ENCODE measurements at regions not wholly inside any gene's neighbourhood (a gene's known extent, or its start where the extent isn't known, plus 50 kb on each side); places are given as distances from the start of the nearest gene placed in this dataset.
A peak's percentile ranks its signal among the peaks of the same experiment; 100 is the strongest.

DNA sequence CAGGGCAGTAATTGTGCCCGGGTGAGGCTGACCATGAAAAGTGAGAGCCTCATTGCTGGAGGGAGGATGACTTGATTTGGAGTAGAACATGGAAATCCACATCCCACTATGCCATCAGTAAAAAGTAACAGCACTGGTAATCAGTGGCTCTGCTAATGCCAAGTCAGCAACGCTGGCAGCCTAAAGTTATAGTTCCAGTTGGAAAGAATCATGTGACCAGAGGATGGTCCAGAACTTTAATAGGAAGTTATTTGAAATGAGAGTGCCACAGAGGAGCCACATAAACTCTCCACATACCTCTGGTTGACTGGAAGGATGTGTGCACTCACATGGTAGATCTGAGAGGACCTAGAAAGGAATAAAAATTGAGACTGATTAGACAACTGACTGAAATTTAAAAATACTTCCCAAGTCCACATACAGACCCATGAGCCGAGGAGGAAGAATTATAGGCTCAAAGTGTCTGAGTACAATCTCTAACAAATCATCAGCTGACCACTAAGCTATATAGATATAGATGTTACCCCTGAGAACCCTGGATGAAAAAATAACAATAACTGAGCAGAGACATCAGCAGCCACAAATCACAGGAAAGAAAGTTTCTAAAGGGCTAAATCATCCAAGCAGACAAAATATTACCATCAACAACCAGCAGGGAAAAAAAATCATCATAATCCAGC is 346.8 kb downstream of the STK39 start:
- no peak for DNase-seq
- H3K36me3 Mint-ChIP-seq (ENCODE audit: insufficient read depth in 2 of 2) = no peaks in the 10 kb centered on the region

DNA sequence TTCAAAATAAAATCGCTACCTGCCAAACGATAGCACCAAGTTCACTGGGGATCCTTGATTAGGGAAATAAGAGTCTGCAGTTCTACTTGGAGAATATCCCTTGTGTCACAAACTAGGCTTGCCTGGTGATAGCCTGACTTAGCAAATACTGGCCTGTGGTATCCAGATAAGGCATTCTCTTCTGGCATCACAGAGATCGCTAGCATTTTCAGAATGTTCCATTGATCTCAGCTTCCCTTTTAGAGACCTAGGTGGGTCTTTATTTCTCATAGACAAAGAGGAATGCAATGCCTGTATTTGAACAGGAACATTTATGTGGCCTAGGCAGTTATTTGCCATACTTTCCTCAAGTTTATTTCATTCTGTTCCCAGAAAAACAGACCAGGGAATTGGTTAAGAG is 349.1 kb downstream of the STK39 start:
- ATAC-seq (replicated peaks in 1 of 2) = no peak

More for the DNA sequence above, 346.8 kb downstream of the STK39 start:
- Mint-ChIP-seq H3K4me3 (no peak overlapping the region), H3K9me3 (no peaks in the 10 kb centered on the region), H3K4me1 (ENCODE audit: low read depth) (no peaks in the 10 kb centered on the region), H3K27ac (no peak overlapping the region), H3K27me3 (ENCODE audit: low read depth) (peaks cover 19% of the 10 kb centered on the region)
- no peak for ATAC-seq (replicated peaks in 1 of 2)

DNA sequence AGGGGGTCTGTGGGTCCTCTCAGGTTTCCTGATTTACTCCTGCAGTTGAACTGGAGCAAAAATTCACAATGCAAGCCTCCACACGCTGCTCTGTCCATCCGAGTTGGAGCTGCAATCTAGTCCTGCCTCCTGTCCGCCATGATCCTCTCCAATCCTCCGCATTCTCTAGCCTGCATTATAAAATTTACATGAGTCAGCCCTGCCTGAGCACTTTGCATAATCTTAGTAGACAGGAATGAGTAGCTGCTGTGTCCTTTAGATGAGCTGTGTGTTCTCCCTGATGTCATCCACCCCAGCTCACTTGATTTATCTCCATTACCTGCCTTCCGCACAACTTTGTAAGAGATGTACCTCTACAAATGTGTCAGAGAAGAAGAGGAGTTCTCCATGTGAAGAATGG is 355.6 kb downstream of the STK39 start:
- ATAC-seq (replicated peaks in 1 of 2) (no peak), DNase-seq (no peak)
- peaks cover 10 to 14% of the 10 kb centered on the region in 2 donors for H3K9me3 Mint-ChIP-seq
- peaks cover 2 to 4% of the 10 kb centered on the region in 2 donors for H3K36me3 Mint-ChIP-seq (ENCODE audit: insufficient read depth in 2 of 2)
- H3K4me1 Mint-ChIP-seq (ENCODE audit: low read depth) = no peaks in the 10 kb centered on the region
- H3K27ac Mint-ChIP-seq = no peak overlapping the region
- H3K27me3 Mint-ChIP-seq (ENCODE audit: low read depth) = peaks cover 27% of the 10 kb centered on the region
- no peak overlapping the region for H3K4me3 Mint-ChIP-seq

More for the DNA sequence above, 349.1 kb downstream of the STK39 start:
- no peaks in the 10 kb centered on the region for H3K4me1 Mint-ChIP-seq (ENCODE audit: low read depth)
- H3K27me3 Mint-ChIP-seq (ENCODE audit: low read depth) = peaks cover 11% of the 10 kb centered on the region
- no peaks in the 10 kb centered on the region for H3K36me3 Mint-ChIP-seq (ENCODE audit: insufficient read depth in 2 of 2)
- no peaks in the 10 kb centered on the region for H3K9me3 Mint-ChIP-seq
- no peak overlapping the region for H3K4me3 Mint-ChIP-seq
- no peak for DNase-seq
- no peak overlapping the region for H3K27ac Mint-ChIP-seq

DNA sequence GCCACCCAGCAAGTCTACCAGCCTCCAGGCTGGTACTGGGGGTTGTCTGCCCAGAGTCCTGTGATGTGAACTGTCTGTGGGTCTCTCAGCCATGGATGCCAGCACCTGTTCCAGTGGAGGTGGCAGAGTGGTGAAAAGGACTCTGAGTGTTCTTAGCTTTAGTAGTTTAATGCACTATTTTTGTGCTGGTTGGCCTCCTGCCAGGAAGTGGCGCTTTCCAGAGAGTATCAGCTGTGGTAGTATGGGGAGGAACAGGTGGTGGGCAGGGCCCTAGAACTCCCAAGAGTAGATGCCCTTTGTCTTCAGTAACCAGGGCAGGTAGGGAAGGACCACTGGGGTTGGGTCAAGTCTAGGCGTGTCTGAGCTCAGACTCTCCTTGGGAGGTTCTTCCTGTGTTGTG is 356.7 kb downstream of the STK39 start:
- Mint-ChIP-seq H3K9me3 (peaks cover 10 to 14% of the 10 kb centered on the region in 2 donors), H3K36me3 (ENCODE audit: insufficient read depth in 2 of 2) (peaks cover 2 to 4% of the 10 kb centered on the region in 2 donors), H3K4me3 (no peak overlapping the region)

DNA sequence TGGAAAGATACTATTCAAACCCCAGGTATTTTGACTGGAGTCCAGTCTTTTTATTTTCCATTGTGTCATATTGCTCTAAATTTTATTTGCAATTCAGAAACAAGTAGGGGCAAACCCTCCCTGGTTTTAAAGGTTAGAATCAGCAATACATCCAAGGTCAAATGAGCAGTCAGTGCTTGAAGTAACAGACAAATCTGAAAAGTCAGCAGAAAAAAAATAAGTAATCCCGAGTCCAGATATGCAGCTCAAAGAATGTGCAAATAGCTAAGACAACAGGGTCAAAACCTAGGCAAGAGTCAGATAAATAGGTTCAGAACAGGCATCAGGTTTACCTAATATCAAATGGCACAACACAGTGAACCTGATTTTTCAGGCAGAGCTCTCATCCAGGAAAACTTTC is 367.0 kb downstream of the STK39 start:
- H3K4me1 Mint-ChIP-seq (ENCODE audit: low read depth) = no peaks in the 10 kb centered on the region
- H3K36me3 Mint-ChIP-seq (ENCODE audit: insufficient read depth in 2 of 2) = no peaks in the 10 kb centered on the region
- no peak for DNase-seq
- peaks cover 0 to 1% of the 10 kb centered on the region in 2 donors for H3K9me3 Mint-ChIP-seq
- no peak overlapping the region for H3K27ac Mint-ChIP-seq
- no peak overlapping the region for H3K4me3 Mint-ChIP-seq
- no peak for ATAC-seq (replicated peaks in 1 of 2)
- peaks cover 10% of the 10 kb centered on the region for H3K27me3 Mint-ChIP-seq (ENCODE audit: low read depth)

More for the DNA sequence above, 356.7 kb downstream of the STK39 start:
- no peak overlapping the region for H3K27ac Mint-ChIP-seq
- ATAC-seq (replicated peaks in 1 of 2) = no peak
- H3K27me3 Mint-ChIP-seq (ENCODE audit: low read depth) = peaks cover 27% of the 10 kb centered on the region
- no peak for DNase-seq
- no peaks in the 10 kb centered on the region for H3K4me1 Mint-ChIP-seq (ENCODE audit: low read depth)

DNA sequence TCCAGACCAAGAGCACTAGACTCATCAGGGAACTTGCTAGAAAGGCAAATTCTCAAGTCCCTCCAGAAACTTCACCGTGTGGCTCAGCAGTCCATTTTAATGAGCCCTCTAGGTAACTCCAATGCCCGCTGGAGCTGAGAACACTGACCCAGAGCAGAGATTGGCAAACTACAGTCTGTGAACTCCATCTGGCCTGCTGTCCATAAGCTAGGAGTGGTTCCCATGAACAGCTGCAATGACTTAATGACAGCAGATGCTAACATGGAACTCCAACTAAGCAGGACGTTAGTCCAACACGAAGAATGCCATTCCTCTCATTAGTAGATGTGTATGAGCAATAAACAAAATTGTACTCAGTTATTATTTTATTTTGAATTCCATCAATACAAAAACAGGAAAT is 371.9 kb downstream of the STK39 start:
- ATAC-seq (replicated peaks in 1 of 2) (no peak), DNase-seq (no peak)
- Mint-ChIP-seq H3K27me3 (ENCODE audit: low read depth) (no peaks in the 10 kb centered on the region), H3K4me3 (no peak overlapping the region), H3K4me1 (ENCODE audit: low read depth) (no peaks in the 10 kb centered on the region), H3K27ac (no peak overlapping the region), H3K36me3 (ENCODE audit: insufficient read depth in 2 of 2) (no peaks in the 10 kb centered on the region), H3K9me3 (no peaks in the 10 kb centered on the region)

DNA sequence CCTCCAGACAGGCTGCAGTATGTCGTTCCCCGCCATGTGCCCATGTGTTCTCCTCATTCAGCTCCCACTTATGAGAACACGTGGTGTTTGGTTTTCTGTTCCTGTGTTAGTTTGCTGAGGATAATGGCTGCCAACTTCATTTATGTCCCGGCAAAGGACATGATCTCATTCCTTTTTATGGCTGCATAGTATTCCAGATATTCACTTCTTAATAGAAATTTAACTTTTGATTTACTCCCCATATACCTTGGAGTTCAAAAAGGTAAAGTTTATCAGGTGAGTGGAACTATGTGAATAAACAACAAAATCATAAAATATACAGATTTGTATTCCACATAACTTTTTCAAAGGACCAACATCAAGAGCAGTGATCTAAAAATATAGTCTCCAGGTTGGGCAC is 372.6 kb downstream of the STK39 start:
- Mint-ChIP-seq H3K27me3 (ENCODE audit: low read depth) (no peaks in the 10 kb centered on the region), H3K9me3 (no peaks in the 10 kb centered on the region), H3K4me1 (ENCODE audit: low read depth) (no peaks in the 10 kb centered on the region), H3K36me3 (ENCODE audit: insufficient read depth in 2 of 2) (no peaks in the 10 kb centered on the region), H3K4me3 (no peak overlapping the region), H3K27ac (no peak overlapping the region)
- DNase-seq = no peak
- ATAC-seq (replicated peaks in 1 of 2) = no peak

DNA sequence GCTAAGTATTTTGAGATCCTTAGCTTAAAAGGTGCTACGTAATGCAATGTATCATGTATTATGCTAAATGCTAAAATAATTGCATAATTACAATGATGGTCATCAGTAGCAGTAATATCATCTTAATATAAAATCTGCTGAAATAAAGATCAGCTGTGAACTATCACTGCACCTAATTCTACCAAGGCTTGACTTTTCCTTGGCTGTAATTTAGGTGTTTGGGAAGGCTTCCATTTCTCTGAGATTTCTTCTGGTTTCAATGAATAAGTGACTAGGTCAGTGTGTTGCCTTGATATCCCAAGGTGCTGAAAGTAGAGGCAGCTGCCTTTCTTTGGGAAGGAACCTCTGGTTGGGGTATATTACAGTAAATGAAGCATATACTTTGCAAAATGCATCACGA is 376.1 kb downstream of the STK39 start:
- Mint-ChIP-seq H3K4me3 (no peak overlapping the region), H3K4me1 (ENCODE audit: low read depth) (no peaks in the 10 kb centered on the region), H3K9me3 (peaks cover 0 to 2% of the 10 kb centered on the region in 2 donors), H3K36me3 (ENCODE audit: insufficient read depth in 2 of 2) (no peaks in the 10 kb centered on the region), H3K27ac (no peak overlapping the region), H3K27me3 (ENCODE audit: low read depth) (peaks cover 1% of the 10 kb centered on the region)
- no peak for DNase-seq
- no peak for ATAC-seq (replicated peaks in 1 of 2)

DNA sequence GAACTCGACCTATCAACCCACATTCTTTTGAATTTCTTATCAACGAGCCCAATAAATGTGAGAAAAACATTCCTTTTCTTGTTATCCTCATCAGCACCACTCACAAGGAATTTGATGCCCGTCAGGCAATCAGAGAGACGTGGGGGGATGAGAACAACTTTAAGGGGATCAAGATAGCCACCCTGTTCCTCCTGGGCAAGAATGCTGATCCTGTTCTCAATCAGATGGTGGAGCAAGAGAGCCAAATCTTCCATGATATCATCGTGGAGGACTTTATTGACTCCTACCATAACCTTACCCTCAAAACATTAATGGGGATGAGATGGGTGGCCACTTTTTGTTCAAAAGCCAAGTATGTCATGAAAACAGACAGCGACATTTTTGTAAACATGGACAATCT is 378.2 kb downstream of the STK39 start:
- H3K4me3 Mint-ChIP-seq = no peak overlapping the region
- no peaks in the 10 kb centered on the region for H3K36me3 Mint-ChIP-seq (ENCODE audit: insufficient read depth in 2 of 2)
- peaks cover 0 to 3% of the 10 kb centered on the region in 2 donors for H3K9me3 Mint-ChIP-seq
- ATAC-seq (replicated peaks in 1 of 2) = no peak
- no peak overlapping the region for H3K27ac Mint-ChIP-seq
- H3K4me1 Mint-ChIP-seq (ENCODE audit: low read depth) = no peaks in the 10 kb centered on the region
- no peak for DNase-seq
- H3K27me3 Mint-ChIP-seq (ENCODE audit: low read depth) = peaks cover 8% of the 10 kb centered on the region

DNA sequence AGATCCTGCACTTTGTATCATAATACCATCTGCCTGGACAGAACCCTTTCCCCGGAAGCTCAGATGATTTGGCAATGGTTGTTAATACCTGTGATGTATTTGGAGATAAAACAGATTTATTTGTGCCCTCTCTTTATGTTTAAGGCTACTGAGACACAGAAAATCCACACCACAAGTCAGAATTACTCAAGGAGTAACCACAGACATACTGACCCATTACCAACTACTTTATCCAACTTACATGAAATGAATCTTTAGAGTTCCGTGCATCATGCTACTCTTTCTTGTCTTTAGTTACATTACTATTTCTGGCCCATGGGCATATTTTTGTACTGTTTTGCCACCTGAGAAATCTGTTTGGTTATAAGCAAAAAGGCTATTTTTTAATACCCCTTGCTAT is 384.0 kb downstream of the STK39 start:
- peaks cover 0 to 3% of the 10 kb centered on the region in 2 donors for H3K9me3 Mint-ChIP-seq
- peaks cover 17% of the 10 kb centered on the region for H3K27me3 Mint-ChIP-seq (ENCODE audit: low read depth)
- ATAC-seq (replicated peaks in 1 of 2) (no peak), DNase-seq (no peak)
- no peak overlapping the region for H3K4me3 Mint-ChIP-seq
- no peak overlapping the region for H3K27ac Mint-ChIP-seq
- H3K4me1 Mint-ChIP-seq (ENCODE audit: low read depth) = peaks cover 16% of the 10 kb centered on the region
- no peaks in the 10 kb centered on the region for H3K36me3 Mint-ChIP-seq (ENCODE audit: insufficient read depth in 2 of 2)

DNA sequence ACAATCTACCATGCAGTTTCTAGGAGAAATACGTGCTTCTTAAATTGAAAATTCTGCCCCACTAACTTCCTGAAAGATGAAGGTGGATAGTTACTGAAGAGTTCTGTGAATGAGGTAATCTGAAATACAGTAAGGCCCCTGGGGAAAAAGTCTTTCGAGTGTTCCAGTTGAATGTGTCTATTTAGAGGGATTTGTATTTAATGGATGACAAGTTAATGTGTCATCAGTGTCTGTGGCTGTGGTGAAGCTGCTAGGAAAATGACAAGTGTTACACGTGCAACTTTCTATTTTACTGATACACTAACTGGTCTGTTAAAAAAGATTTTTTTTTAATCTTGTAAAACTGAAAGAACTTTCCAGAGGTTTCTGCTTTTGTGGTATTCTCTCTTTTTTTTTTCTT is 384.6 kb downstream of the STK39 start:
- peak overlapping the region in 1 of 2 donors; percentile 8 for H3K4me3 Mint-ChIP-seq
- ATAC-seq (replicated peaks in 1 of 2) = peak; percentile 83 to 92
- no peaks in the 10 kb centered on the region for H3K36me3 Mint-ChIP-seq (ENCODE audit: insufficient read depth in 2 of 2)
- H3K27ac Mint-ChIP-seq = peak overlapping the region; percentile 54
- no peak for DNase-seq
- H3K9me3 Mint-ChIP-seq = peaks cover 0 to 3% of the 10 kb centered on the region in 2 donors
- H3K27me3 Mint-ChIP-seq (ENCODE audit: low read depth) = peaks cover 17% of the 10 kb centered on the region
- peaks cover 16% of the 10 kb centered on the region for H3K4me1 Mint-ChIP-seq (ENCODE audit: low read depth)

DNA sequence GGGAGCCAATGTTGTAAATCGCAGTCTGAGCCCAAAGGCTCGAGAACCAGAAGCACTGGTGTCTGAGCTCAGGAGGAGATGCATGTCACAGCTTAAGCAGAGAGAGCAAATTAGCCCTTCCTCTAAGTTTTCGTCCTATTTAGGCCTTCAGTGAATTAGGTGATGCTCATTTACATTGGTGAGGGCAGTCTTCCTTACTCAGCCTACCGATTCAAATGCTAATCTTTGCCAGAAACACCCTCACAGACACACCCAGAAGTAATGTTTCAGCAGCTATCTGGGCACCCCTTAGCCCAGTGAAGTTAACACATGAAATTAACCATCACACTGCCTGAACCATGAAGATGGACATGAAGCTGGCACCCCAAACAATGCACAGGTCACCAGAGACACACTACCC is 385.1 kb downstream of the STK39 start:
- DNase-seq (no peak), ATAC-seq (replicated peaks in 1 of 2) (peak in 1 of 2 donors; percentile 24)
- no peak overlapping the region for H3K4me3 Mint-ChIP-seq
- H3K27ac Mint-ChIP-seq = no peak overlapping the region
- no peaks in the 10 kb centered on the region for H3K36me3 Mint-ChIP-seq (ENCODE audit: insufficient read depth in 2 of 2)
- peaks cover 0 to 1% of the 10 kb centered on the region in 2 donors for H3K9me3 Mint-ChIP-seq
- peaks cover 16% of the 10 kb centered on the region for H3K4me1 Mint-ChIP-seq (ENCODE audit: low read depth)
- H3K27me3 Mint-ChIP-seq (ENCODE audit: low read depth) = peaks cover 19% of the 10 kb centered on the region

DNA sequence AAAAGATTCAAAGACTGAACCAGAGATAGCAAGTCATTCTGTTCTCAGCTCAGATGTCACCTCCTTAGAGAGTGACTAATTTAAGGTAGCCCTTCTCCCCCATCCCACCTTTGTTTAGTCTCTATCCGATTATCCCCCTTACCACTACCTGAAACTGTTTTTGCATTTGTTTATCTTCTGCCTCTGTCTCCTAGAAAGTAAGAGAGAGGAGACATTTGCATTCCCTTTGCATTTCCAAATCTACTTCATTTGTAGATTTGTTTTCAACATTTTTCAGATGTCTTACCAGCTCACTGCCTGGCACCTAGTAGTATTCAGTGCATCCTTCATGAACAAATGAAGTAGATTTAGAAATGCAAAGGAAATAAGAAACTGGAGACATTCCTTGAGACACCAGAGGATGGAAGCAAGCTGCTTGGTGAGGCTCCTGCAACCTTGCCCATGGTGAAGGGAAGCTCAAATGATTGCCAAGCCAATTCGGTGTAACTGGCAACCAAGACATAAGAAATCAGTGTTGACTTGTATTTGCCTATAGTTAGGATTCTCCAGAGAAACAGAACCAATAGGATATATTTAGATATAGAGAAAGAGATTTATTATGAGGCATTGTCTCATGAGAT is 385.7 kb downstream of the STK39 start:
- Mint-ChIP-seq H3K27me3 (ENCODE audit: low read depth) (peaks cover 25% of the 10 kb centered on the region), H3K4me1 (ENCODE audit: low read depth) (peaks cover 16% of the 10 kb centered on the region), H3K9me3 (peaks cover 0 to 1% of the 10 kb centered on the region in 2 donors), H3K4me3 (no peak overlapping the region), H3K27ac (no peak overlapping the region), H3K36me3 (ENCODE audit: insufficient read depth in 2 of 2) (no peaks in the 10 kb centered on the region)
- ATAC-seq (replicated peaks in 1 of 2) (no peak), DNase-seq (no peak)

DNA sequence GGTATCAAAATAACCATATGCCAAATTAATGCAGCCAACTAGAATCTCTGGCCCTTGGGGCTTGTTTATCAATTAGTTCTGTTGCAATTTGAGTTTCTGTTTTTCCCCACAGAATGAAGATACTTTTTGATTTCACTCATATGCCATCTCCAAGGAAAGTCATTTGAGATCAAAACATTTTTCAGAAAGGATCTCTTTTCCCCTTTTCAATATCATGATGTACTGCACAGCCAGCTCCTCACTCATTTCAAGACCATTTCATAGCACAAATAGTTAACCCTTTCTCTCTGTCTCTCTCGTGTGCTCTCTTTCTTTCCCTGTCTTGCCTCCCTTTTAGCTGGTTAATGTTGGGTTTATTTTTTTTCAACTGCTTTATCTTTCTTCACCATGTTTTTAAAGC is 387.3 kb downstream of the STK39 start:
- Mint-ChIP-seq H3K4me1 (ENCODE audit: low read depth) (peaks cover 16% of the 10 kb centered on the region), H3K9me3 (no peaks in the 10 kb centered on the region), H3K27ac (no peak overlapping the region), H3K27me3 (ENCODE audit: low read depth) (peaks cover 24% of the 10 kb centered on the region), H3K36me3 (ENCODE audit: insufficient read depth in 2 of 2) (no peaks in the 10 kb centered on the region), H3K4me3 (no peak overlapping the region)
- ATAC-seq (replicated peaks in 1 of 2) (no peak), DNase-seq (no peak)
